ENCODE measurements at regions not wholly inside any gene's neighbourhood (a gene's known extent, or its start where the extent isn't known, plus 50 kb on each side); places are given as distances from the start of the nearest gene placed in this dataset.
"Not testable (repeated sequence)": the region's sequence is repeated elsewhere in the genome, so short reads cannot be mapped to it uniquely, and the experiment has no call there.

- H3K4me1 ChIP-seq (replicated peaks) = peaks cover 9% of the 10 kb centered on the region
- no peak overlapping the region for H3K27ac ChIP-seq
- no peaks in the 10 kb centered on the region for H3K9me3 ChIP-seq (replicated peaks)
- DNase-seq (ENCODE audit: low read depth in 1 of 2, low spot score in 2 of 2) = no peak
- H3K36me3 ChIP-seq = no peaks in the 10 kb centered on the region
- no peaks in the 10 kb centered on the region for H3K27me3 ChIP-seq (replicated peaks)
- no peak overlapping the region for H3K4me3 ChIP-seq
Measured at GRCh38 chr7:16960337-16960965, 78.7 kb upstream of the AGR3 start.

GRCh38 chr7:16961641-16962040 lies 79.9 kb upstream of the AGR3 start:
- H3K27me3 ChIP-seq (replicated peaks) = no peaks in the 10 kb centered on the region
- no peaks in the 10 kb centered on the region for H3K36me3 ChIP-seq
- DNase-seq (ENCODE audit: low read depth in 1 of 2, low spot score in 2 of 2) = no peak
- no peak overlapping the region for H3K27ac ChIP-seq
- H3K4me3 ChIP-seq = no peak overlapping the region
- H3K4me1 ChIP-seq (replicated peaks) = peaks cover 9% of the 10 kb centered on the region
- H3K9me3 ChIP-seq (replicated peaks) = no peaks in the 10 kb centered on the region

GRCh38 chr7:16963044-16963443 lies 81.3 kb upstream of the AGR3 start:
- Histone ChIP-seq H3K4me3 (no peak overlapping the region), H3K27me3 (replicated peaks) (no peaks in the 10 kb centered on the region), H3K36me3 (no peaks in the 10 kb centered on the region), H3K4me1 (replicated peaks) (peaks cover 9% of the 10 kb centered on the region), H3K27ac (no peak overlapping the region), H3K9me3 (replicated peaks) (no peaks in the 10 kb centered on the region)
- no peak for DNase-seq (ENCODE audit: low read depth in 1 of 2, low spot score in 2 of 2)

- not testable (repeated sequence) for H3K27ac ChIP-seq; H3K4me1 ChIP-seq (replicated peaks); H3K4me3 ChIP-seq; H3K9me3 ChIP-seq (replicated peaks); H3K27me3 ChIP-seq (replicated peaks); DNase-seq (ENCODE audit: low read depth in 1 of 2, low spot score in 2 of 2); H3K36me3 ChIP-seq
Measured at GRCh38 chr7:16965697-16966096, 83.9 kb upstream of the AGR3 start.

- Histone ChIP-seq H3K9me3 (replicated peaks) (no peaks in the 10 kb centered on the region), H3K27ac (no peak overlapping the region), H3K27me3 (replicated peaks) (no peaks in the 10 kb centered on the region), H3K36me3 (no peaks in the 10 kb centered on the region), H3K4me1 (replicated peaks) (peaks cover 13% of the 10 kb centered on the region), H3K4me3 (no peak overlapping the region)
- no peak for DNase-seq (ENCODE audit: low read depth in 1 of 2, low spot score in 2 of 2)
Measured at GRCh38 chr7:16967300-16967811, 85.6 kb upstream of the AGR3 start.

GRCh38 chr7:16970732-16971482 lies 89.1 kb upstream of the AGR3 start:
- Histone ChIP-seq H3K4me3 (no peak overlapping the region), H3K9me3 (replicated peaks) (no peaks in the 10 kb centered on the region), H3K27me3 (replicated peaks) (no peaks in the 10 kb centered on the region), H3K27ac (no peak overlapping the region), H3K36me3 (no peaks in the 10 kb centered on the region), H3K4me1 (replicated peaks) (peaks cover 13% of the 10 kb centered on the region)
- DNase-seq (ENCODE audit: low read depth in 1 of 2, low spot score in 2 of 2) = peak in 1 of 2 experiments; percentile 35

- H3K27ac ChIP-seq = no peak overlapping the region
- H3K36me3 ChIP-seq = no peaks in the 10 kb centered on the region
- H3K27me3 ChIP-seq (replicated peaks) = no peaks in the 10 kb centered on the region
- H3K4me3 ChIP-seq = no peak overlapping the region
- peaks cover 39% of the 10 kb centered on the region for H3K4me1 ChIP-seq (replicated peaks)
- DNase-seq (ENCODE audit: low read depth in 1 of 2, low spot score in 2 of 2) = no peak
- no peaks in the 10 kb centered on the region for H3K9me3 ChIP-seq (replicated peaks)
Measured at GRCh38 chr7:16975712-16976111, 93.9 kb upstream of the AGR3 start.

GRCh38 chr7:16978358-16979244 lies 96.8 kb upstream of the AGR3 start:
- Histone ChIP-seq H3K27ac (peak overlapping the region; percentile 62), H3K4me3 (no peak overlapping the region), H3K9me3 (replicated peaks) (no peaks in the 10 kb centered on the region), H3K36me3 (no peaks in the 10 kb centered on the region), H3K4me1 (replicated peaks) (peaks cover 36% of the 10 kb centered on the region), H3K27me3 (replicated peaks) (no peaks in the 10 kb centered on the region)
- peak in 1 of 2 experiments; percentile 90 for DNase-seq (ENCODE audit: low read depth in 1 of 2, low spot score in 2 of 2)

- no peak overlapping the region for H3K4me3 ChIP-seq
- H3K9me3 ChIP-seq (replicated peaks) = no peaks in the 10 kb centered on the region
- no peak overlapping the region for H3K27ac ChIP-seq
- H3K27me3 ChIP-seq (replicated peaks) = no peaks in the 10 kb centered on the region
- H3K36me3 ChIP-seq = no peaks in the 10 kb centered on the region
- peaks cover 36% of the 10 kb centered on the region for H3K4me1 ChIP-seq (replicated peaks)
- DNase-seq (ENCODE audit: low read depth in 1 of 2, low spot score in 2 of 2) = no peak
Measured at GRCh38 chr7:16980539-16980938, 98.8 kb upstream of the AGR3 start.

- no peaks in the 10 kb centered on the region for H3K36me3 ChIP-seq
- H3K4me1 ChIP-seq (replicated peaks) = peaks cover 28% of the 10 kb centered on the region
- no peak overlapping the region for H3K27ac ChIP-seq
- H3K9me3 ChIP-seq (replicated peaks) = no peaks in the 10 kb centered on the region
- H3K4me3 ChIP-seq = no peak overlapping the region
- no peaks in the 10 kb centered on the region for H3K27me3 ChIP-seq (replicated peaks)
- DNase-seq (ENCODE audit: low read depth in 1 of 2, low spot score in 2 of 2) = peak in 1 of 2 experiments; percentile 57
Measured at GRCh38 chr7:16982640-16983350, 101.0 kb upstream of the AGR3 start.

GRCh38 chr7:16984375-16984774 lies 102.6 kb upstream of the AGR3 start:
- no peak overlapping the region for H3K27ac ChIP-seq
- DNase-seq (ENCODE audit: low read depth in 1 of 2, low spot score in 2 of 2) = no peak
- no peaks in the 10 kb centered on the region for H3K9me3 ChIP-seq (replicated peaks)
- H3K27me3 ChIP-seq (replicated peaks) = no peaks in the 10 kb centered on the region
- peaks cover 22% of the 10 kb centered on the region for H3K4me1 ChIP-seq (replicated peaks)
- H3K4me3 ChIP-seq = no peak overlapping the region
- no peaks in the 10 kb centered on the region for H3K36me3 ChIP-seq

GRCh38 chr7:16985621-16986020 lies 103.8 kb upstream of the AGR3 start:
- H3K4me1 ChIP-seq (replicated peaks) = peaks cover 24% of the 10 kb centered on the region
- H3K27me3 ChIP-seq (replicated peaks) = no peaks in the 10 kb centered on the region

GRCh38 chr7:16986755-16987154 lies 105.0 kb upstream of the AGR3 start:
- Histone ChIP-seq H3K27ac (no peak overlapping the region), H3K36me3 (no peaks in the 10 kb centered on the region), H3K4me1 (replicated peaks) (peaks cover 34% of the 10 kb centered on the region), H3K9me3 (replicated peaks) (no peaks in the 10 kb centered on the region), H3K27me3 (replicated peaks) (no peaks in the 10 kb centered on the region), H3K4me3 (no peak overlapping the region)
- no peak for DNase-seq (ENCODE audit: low read depth in 1 of 2, low spot score in 2 of 2)

More at GRCh38 chr7:16985621-16986020, 103.8 kb upstream of the AGR3 start:
- Histone ChIP-seq H3K36me3 (no peaks in the 10 kb centered on the region), H3K27ac (no peak overlapping the region), H3K4me3 (no peak overlapping the region), H3K9me3 (replicated peaks) (no peaks in the 10 kb centered on the region)
- no peak for DNase-seq (ENCODE audit: low read depth in 1 of 2, low spot score in 2 of 2)
